DND-41 (cell line): ENCODE measurements at regions not wholly inside any gene's neighbourhood (a gene's known extent, or its start where the extent isn't known, plus 50 kb on each side); places are given as distances from the start of the nearest gene placed in this dataset.

Source experiments
- ATAC-seq: fragments of 200-7000 bp; cut with Tn5 transposase; 3 replicates; pipeline ENCODE4 v1.9.1; 2021; ENCODE audit warnings: low read depth; ENCODE audit not compliant: insufficient read depth
- DNase-seq: peaks from one replicate; pipeline ENCODE4 v3.0.0-alpha.2; 2020
- H2AFZ ChIP-seq: 2 replicates; pipeline ENCODE4 v1.6.0; 2012; ENCODE audit warnings: low read depth, low read length
- H3K27ac ChIP-seq: 2 replicates; pipeline ENCODE4 v1.5.1; 2012; ENCODE audit warnings: low read length, inconsistent platforms
- H3K27me3 ChIP-seq: fragments of 200-600 bp; sonication (generic); 2 replicates; pipeline ENCODE4 v1.6.0; 2012; ENCODE audit warnings: low read length, mild to moderate bottlenecking, inconsistent platforms; ENCODE audit not compliant: insufficient read depth, poor library complexity
- H3K36me3 ChIP-seq: 2 replicates; pipeline ENCODE4 v1.5.1; 2012; ENCODE audit warnings: low read length, inconsistent platforms; ENCODE audit not compliant: insufficient read depth
- H3K4me1 ChIP-seq: 2 replicates; pipeline ENCODE4 v1.5.1; 2012; ENCODE audit warnings: mild to moderate bottlenecking, low read length; ENCODE audit not compliant: insufficient read depth
- H3K4me2 ChIP-seq: 2 replicates; pipeline ENCODE4 v1.6.0; 2012; ENCODE audit warnings: mild to moderate bottlenecking, moderate library complexity, low read length, inconsistent platforms; ENCODE audit not compliant: insufficient read depth
- H3K4me3 ChIP-seq, 2 experiments: fragments of 200-600 bp in 1 of 2; shearing (Covaris generic) in 1 of 2; 2 replicates each; pipeline ENCODE4 v1.5.1; 2012 to 2016; ENCODE audit warnings: inconsistent platforms in 2 of 2, low read length in 2 of 2, mild to moderate bottlenecking in 2 of 2, low read depth in 1 of 2, moderate library complexity in 1 of 2
- H3K79me2 ChIP-seq: 2 replicates; pipeline ENCODE4 v1.6.0; 2012; ENCODE audit warnings: low read length, inconsistent platforms; ENCODE audit not compliant: insufficient read depth
- H3K9ac ChIP-seq: 2 replicates; pipeline ENCODE4 v1.6.0; 2012; ENCODE audit warnings: low read depth, mild to moderate bottlenecking, inconsistent platforms, low read length, moderate library complexity
- H3K9me3 ChIP-seq: 2 replicates; pipeline ENCODE4 v1.5.1; 2012; ENCODE audit warnings: low read length, moderate library complexity, mild to moderate bottlenecking, inconsistent platforms; ENCODE audit not compliant: insufficient read depth, severe bottlenecking
- H4K20me1 ChIP-seq: 2 replicates; pipeline ENCODE4 v1.6.0; 2012; ENCODE audit warnings: low read length; ENCODE audit not compliant: insufficient read depth
- CTCF ChIP-seq: IDR thresholded peaks from 2 replicates; pipeline ENCODE4 v1.5.1; 2012; ENCODE audit warnings: borderline replicate concordance, low read length, moderate library complexity, mild to moderate bottlenecking; ENCODE audit not compliant: poor library complexity, severe bottlenecking; ENCODE audit errors: extremely low read depth
- EZH2 ChIP-seq: IDR thresholded peaks from 3 replicates; pipeline ENCODE4 v1.6.1; 2012; ENCODE audit warnings: borderline replicate concordance, low read depth, mild to moderate bottlenecking, moderate library complexity, low read length, inconsistent platforms; ENCODE audit not compliant: severe bottlenecking

- Histone ChIP-seq H3K36me3 (no peaks in the 10 kb centered on the region), H3K4me3 (no peak overlapping the region), H3K27me3 (peaks cover 9% of the 10 kb centered on the region), H4K20me1 (no peaks in the 10 kb centered on the region), H3K27ac (no peak overlapping the region), H3K4me2 (no peak overlapping the region), H3K79me2 (no peaks in the 10 kb centered on the region), H2AFZ (no peak overlapping the region), H3K9me3 (no peaks in the 10 kb centered on the region), H3K9ac (no peak overlapping the region), H3K4me1 (no peaks in the 10 kb centered on the region)
- DNase-seq (no peak), ATAC-seq (no peak)
- TF ChIP-seq EZH2 (no peak), CTCF (no peak)
Measured at GRCh38 chr3:159796226-159796625, 192.4 kb upstream of the IL12A start.

GRCh38 chr3:159796744-159797143, 191.9 kb upstream of the IL12A start:
- Histone ChIP-seq H3K4me2 (no peak overlapping the region), H3K4me3 (no peak overlapping the region), H3K27ac (no peak overlapping the region), H2AFZ (no peak overlapping the region), H3K9me3 (no peaks in the 10 kb centered on the region), H3K36me3 (no peaks in the 10 kb centered on the region), H3K4me1 (no peaks in the 10 kb centered on the region), H4K20me1 (no peaks in the 10 kb centered on the region), H3K9ac (no peak overlapping the region), H3K27me3 (peaks cover 9% of the 10 kb centered on the region), H3K79me2 (no peaks in the 10 kb centered on the region)
- no peak for TF ChIP-seq EZH2
- TF ChIP-seq CTCF = no peak
- DNase-seq = no peak
- ATAC-seq = no peak

- Histone ChIP-seq H2AFZ (no peak overlapping the region), H3K4me3 (no peak overlapping the region), H3K4me2 (no peak overlapping the region), H3K4me1 (no peaks in the 10 kb centered on the region), H3K9ac (no peak overlapping the region), H3K27me3 (peaks cover 9% of the 10 kb centered on the region), H3K36me3 (no peaks in the 10 kb centered on the region), H3K79me2 (no peaks in the 10 kb centered on the region), H3K27ac (no peak overlapping the region), H3K9me3 (no peaks in the 10 kb centered on the region), H4K20me1 (no peaks in the 10 kb centered on the region)
- no peak for TF ChIP-seq EZH2
- no peak for TF ChIP-seq CTCF
- DNase-seq (no peak), ATAC-seq (no peak)
Measured at GRCh38 chr3:159797771-159798170, 190.9 kb upstream of the IL12A start.

- no peaks in the 10 kb centered on the region for H3K79me2 ChIP-seq
- H3K36me3 ChIP-seq = no peaks in the 10 kb centered on the region
- no peak overlapping the region for H3K4me3 ChIP-seq
- no peak for DNase-seq
- no peak overlapping the region for H3K4me2 ChIP-seq
- H2AFZ ChIP-seq = no peak overlapping the region
- H3K9ac ChIP-seq = no peak overlapping the region
- ATAC-seq = no peak
- H3K27ac ChIP-seq = no peak overlapping the region
- no peak for TF ChIP-seq EZH2
- TF ChIP-seq CTCF = no peak
- no peaks in the 10 kb centered on the region for H4K20me1 ChIP-seq
- H3K27me3 ChIP-seq = peaks cover 9% of the 10 kb centered on the region
- no peaks in the 10 kb centered on the region for H3K4me1 ChIP-seq
- H3K9me3 ChIP-seq = no peaks in the 10 kb centered on the region
Measured at GRCh38 chr3:159798951-159799350, 189.7 kb upstream of the IL12A start.
